ENCODE measurements at regions not wholly inside any gene's neighbourhood (a gene's known extent, or its start where the extent isn't known, plus 50 kb on each side); places are given as distances from the start of the nearest gene placed in this dataset.

GRCh38 chr1:72892461-72892860, 610.1 kb upstream of the NEGR1 start:
- TF ChIP-seq CTCF (IDR thresholded peaks at IDR 0.05; ENCODE audit: low read length) (no peak), EZH2 (IDR thresholded peaks at IDR 0.05; ENCODE audit: borderline replicate concordance, low read length) (no peak)

Data from OCI-LY1 (cell line).